NOMO-1 treated with DMSO at 0.1 percent for 48 hours (cell line): ENCODE measurements at regions not wholly inside any gene's neighbourhood (a gene's known extent, or its start where the extent isn't known, plus 50 kb on each side); places are given as distances from the start of the nearest gene placed in this dataset.
"Not testable (repeated sequence)": the region's sequence is repeated elsewhere in the genome, so short reads cannot be mapped to it uniquely, and the experiment has no call there.

Source experiments
- DNase-seq: peaks from one replicate; lab custom pipeline; 2025; ENCODE audit not compliant: unreplicated experiment; lab: John Stamatoyannopoulos, UW

- DNase-seq = no peak
Observed at GRCh38 chr4:64216741-64217140, 192.5 kb downstream of the TECRL start.

GRCh38 chr4:64205376-64205775 lies 203.9 kb downstream of the TECRL start:
- no peak for DNase-seq

- no peak for DNase-seq
Observed at GRCh38 chr4:64200001-64200555, 209.2 kb downstream of the TECRL start.

GRCh38 chr4:64195582-64195981 lies 213.7 kb downstream of the TECRL start:
- no peak for DNase-seq

GRCh38 chr4:64192731-64193412 lies 216.4 kb downstream of the TECRL start:
- DNase-seq = no peak

GRCh38 chr4:64174247-64174882 lies 234.9 kb downstream of the TECRL start:
- DNase-seq = no peak

- no peak for DNase-seq
Observed at GRCh38 chr4:64166365-64166764, 242.9 kb downstream of the TECRL start.

- peak; percentile 65 for DNase-seq
Observed at GRCh38 chr4:64158648-64159326, 250.5 kb downstream of the TECRL start.

- DNase-seq = no peak
Observed at GRCh38 chr4:64157397-64157796, 251.9 kb downstream of the TECRL start.

- DNase-seq = no peak
Observed at GRCh38 chr4:64156253-64156652, 253.0 kb downstream of the TECRL start.

GRCh38 chr4:64146030-64146429 lies 263.2 kb downstream of the TECRL start:
- DNase-seq = no peak

- DNase-seq = no peak
Observed at GRCh38 chr4:64144994-64145393, 264.3 kb downstream of the TECRL start.

- no peak for DNase-seq
Observed at GRCh38 chr4:64130907-64131306, 278.3 kb downstream of the TECRL start.

GRCh38 chr4:64125354-64125753 lies 283.9 kb downstream of the TECRL start:
- DNase-seq = no peak

GRCh38 chr4:64121803-64122202 lies 287.4 kb downstream of the TECRL start:
- DNase-seq = no peak

GRCh38 chr4:64105903-64106302 lies 303.3 kb downstream of the TECRL start:
- no peak for DNase-seq

- DNase-seq = no peak
Observed at GRCh38 chr4:64095398-64095797, 313.9 kb downstream of the TECRL start.

GRCh38 chr4:64079316-64079715 lies 329.9 kb downstream of the TECRL start:
- no peak for DNase-seq

GRCh38 chr4:64068096-64068495 lies 341.2 kb downstream of the TECRL start:
- no peak for DNase-seq

- DNase-seq = no peak
Observed at GRCh38 chr4:64062991-64063390, 346.3 kb downstream of the TECRL start.

GRCh38 chr4:64037033-64037432 lies 372.2 kb downstream of the TECRL start:
- not testable (repeated sequence) for DNase-seq

- no peak for DNase-seq
Observed at GRCh38 chr4:64022560-64022959, 386.7 kb downstream of the TECRL start.
